ENCODE measurements at regions not wholly inside any gene's neighbourhood (a gene's known extent, or its start where the extent isn't known, plus 50 kb on each side); places are given as distances from the start of the nearest gene placed in this dataset.

GRCh38 chr20:12591949-12592470, 416.8 kb upstream of the SPTLC3 start:
- Histone ChIP-seq H3K4me1 (ENCODE audit: control insufficient read depth, insufficient read depth, low read length) (no peaks in the 10 kb centered on the region), H3K27me3 (ENCODE audit: control insufficient read depth, insufficient read depth, low read length) (no peaks in the 10 kb centered on the region), H3K4me3 (ENCODE audit: low read length) (no peak overlapping the region), H3K36me3 (ENCODE audit: control insufficient read depth, insufficient read depth, low read length) (no peaks in the 10 kb centered on the region), H3K27ac (ENCODE audit: low read length) (no peak overlapping the region), H3K9me3 (ENCODE audit: control insufficient read depth, low read depth, low read length) (no peaks in the 10 kb centered on the region)
- no peak for DNase-seq
- no CpG with 5 or more reads among the region's 1 CpG for WGBS (ENCODE audit: insufficient coverage, low lambda C conversion rate)

- Histone ChIP-seq H3K4me1 (ENCODE audit: control insufficient read depth, insufficient read depth, low read length) (no peaks in the 10 kb centered on the region), H3K9me3 (ENCODE audit: control insufficient read depth, low read depth, low read length) (no peaks in the 10 kb centered on the region), H3K36me3 (ENCODE audit: control insufficient read depth, insufficient read depth, low read length) (no peaks in the 10 kb centered on the region), H3K4me3 (ENCODE audit: low read length) (no peak overlapping the region), H3K27me3 (ENCODE audit: control insufficient read depth, insufficient read depth, low read length) (no peaks in the 10 kb centered on the region), H3K27ac (ENCODE audit: low read length) (no peak overlapping the region)
- DNase-seq: no peak
- no CpG with 5 or more reads among the region's 4 CpGs for WGBS (ENCODE audit: insufficient coverage, low lambda C conversion rate)
These were observed 416.0 kb upstream of the SPTLC3 start for GRCh38 chr20:12592756-12593155.

- Histone ChIP-seq H3K4me1 (ENCODE audit: control insufficient read depth, insufficient read depth, low read length) (no peaks in the 10 kb centered on the region), H3K9me3 (ENCODE audit: control insufficient read depth, low read depth, low read length) (no peaks in the 10 kb centered on the region), H3K27me3 (ENCODE audit: control insufficient read depth, insufficient read depth, low read length) (no peaks in the 10 kb centered on the region), H3K36me3 (ENCODE audit: control insufficient read depth, insufficient read depth, low read length) (no peaks in the 10 kb centered on the region), H3K4me3 (ENCODE audit: low read length) (no peak overlapping the region), H3K27ac (ENCODE audit: low read length) (no peak overlapping the region)
- no peak for DNase-seq
- WGBS (ENCODE audit: insufficient coverage, low lambda C conversion rate): no CpG with 5 or more reads among the region's 5 CpGs
These were observed 415.4 kb upstream of the SPTLC3 start for GRCh38 chr20:12593342-12593873.

GRCh38 chr20:12594410-12595088, 414.2 kb upstream of the SPTLC3 start:
- Histone ChIP-seq H3K4me1 (ENCODE audit: control insufficient read depth, insufficient read depth, low read length) (no peaks in the 10 kb centered on the region), H3K9me3 (ENCODE audit: control insufficient read depth, low read depth, low read length) (no peaks in the 10 kb centered on the region), H3K36me3 (ENCODE audit: control insufficient read depth, insufficient read depth, low read length) (no peaks in the 10 kb centered on the region), H3K27me3 (ENCODE audit: control insufficient read depth, insufficient read depth, low read length) (no peaks in the 10 kb centered on the region), H3K27ac (ENCODE audit: low read length) (no peak overlapping the region), H3K4me3 (ENCODE audit: low read length) (no peak overlapping the region)
- no peak for DNase-seq
- no CpG with 5 or more reads among the region's 2 CpGs for WGBS (ENCODE audit: insufficient coverage, low lambda C conversion rate)

- no peak for DNase-seq
- no CpG with 5 or more reads among the region's 2 CpGs for WGBS (ENCODE audit: insufficient coverage, low lambda C conversion rate)
- no peaks in the 10 kb centered on the region for H3K27me3 ChIP-seq (ENCODE audit: control insufficient read depth, insufficient read depth, low read length)
- no peak overlapping the region for H3K4me3 ChIP-seq (ENCODE audit: low read length)
- H3K36me3 ChIP-seq (ENCODE audit: control insufficient read depth, insufficient read depth, low read length): no peaks in the 10 kb centered on the region
- H3K9me3 ChIP-seq (ENCODE audit: control insufficient read depth, low read depth, low read length): no peaks in the 10 kb centered on the region
- no peaks in the 10 kb centered on the region for H3K4me1 ChIP-seq (ENCODE audit: control insufficient read depth, insufficient read depth, low read length)
- H3K27ac ChIP-seq (ENCODE audit: low read length): no peak overlapping the region
These were observed 412.9 kb upstream of the SPTLC3 start for GRCh38 chr20:12595841-12596240.

GRCh38 chr20:12596863-12597262, 411.9 kb upstream of the SPTLC3 start:
- no peaks in the 10 kb centered on the region for H3K36me3 ChIP-seq (ENCODE audit: control insufficient read depth, insufficient read depth, low read length)
- 100% methylated on average over 1 of the region's 2 CpGs for WGBS (ENCODE audit: insufficient coverage, low lambda C conversion rate)
- no peak overlapping the region for H3K27ac ChIP-seq (ENCODE audit: low read length)
- no peaks in the 10 kb centered on the region for H3K9me3 ChIP-seq (ENCODE audit: control insufficient read depth, low read depth, low read length)
- DNase-seq: no peak
- H3K27me3 ChIP-seq (ENCODE audit: control insufficient read depth, insufficient read depth, low read length): no peaks in the 10 kb centered on the region
- H3K4me1 ChIP-seq (ENCODE audit: control insufficient read depth, insufficient read depth, low read length): no peaks in the 10 kb centered on the region
- no peak overlapping the region for H3K4me3 ChIP-seq (ENCODE audit: low read length)

- no peaks in the 10 kb centered on the region for H3K27me3 ChIP-seq (ENCODE audit: control insufficient read depth, insufficient read depth, low read length)
- WGBS (ENCODE audit: insufficient coverage, low lambda C conversion rate): 100% methylated on average over 1 of the region's 3 CpGs
- no peaks in the 10 kb centered on the region for H3K9me3 ChIP-seq (ENCODE audit: control insufficient read depth, low read depth, low read length)
- H3K27ac ChIP-seq (ENCODE audit: low read length): no peak overlapping the region
- no peak for DNase-seq
- no peaks in the 10 kb centered on the region for H3K4me1 ChIP-seq (ENCODE audit: control insufficient read depth, insufficient read depth, low read length)
- no peak overlapping the region for H3K4me3 ChIP-seq (ENCODE audit: low read length)
- H3K36me3 ChIP-seq (ENCODE audit: control insufficient read depth, insufficient read depth, low read length): no peaks in the 10 kb centered on the region
These were observed 411.2 kb upstream of the SPTLC3 start for GRCh38 chr20:12597551-12597950.

GRCh38 chr20:12598894-12599293, 409.9 kb upstream of the SPTLC3 start:
- DNase-seq: no peak
- no CpG with 5 or more reads among the region's 3 CpGs for WGBS (ENCODE audit: insufficient coverage, low lambda C conversion rate)
- H3K4me3 ChIP-seq (ENCODE audit: low read length): no peak overlapping the region

GRCh38 chr20:12599494-12599893, 409.3 kb upstream of the SPTLC3 start:
- Histone ChIP-seq H3K27ac (ENCODE audit: low read length) (no peak overlapping the region), H3K36me3 (ENCODE audit: control insufficient read depth, insufficient read depth, low read length) (no peaks in the 10 kb centered on the region), H3K4me1 (ENCODE audit: control insufficient read depth, insufficient read depth, low read length) (no peaks in the 10 kb centered on the region), H3K4me3 (ENCODE audit: low read length) (no peak overlapping the region), H3K9me3 (ENCODE audit: control insufficient read depth, low read depth, low read length) (no peaks in the 10 kb centered on the region), H3K27me3 (ENCODE audit: control insufficient read depth, insufficient read depth, low read length) (no peaks in the 10 kb centered on the region)
- no peak for DNase-seq

More at GRCh38 chr20:12598894-12599293, 409.9 kb upstream of the SPTLC3 start:
- Histone ChIP-seq H3K9me3 (ENCODE audit: control insufficient read depth, low read depth, low read length) (no peaks in the 10 kb centered on the region), H3K27ac (ENCODE audit: low read length) (no peak overlapping the region), H3K36me3 (ENCODE audit: control insufficient read depth, insufficient read depth, low read length) (no peaks in the 10 kb centered on the region), H3K4me1 (ENCODE audit: control insufficient read depth, insufficient read depth, low read length) (no peaks in the 10 kb centered on the region), H3K27me3 (ENCODE audit: control insufficient read depth, insufficient read depth, low read length) (no peaks in the 10 kb centered on the region)

- no CpG with 5 or more reads among the region's 2 CpGs for WGBS (ENCODE audit: insufficient coverage, low lambda C conversion rate)
- H3K4me1 ChIP-seq (ENCODE audit: control insufficient read depth, insufficient read depth, low read length): no peaks in the 10 kb centered on the region
- H3K9me3 ChIP-seq (ENCODE audit: control insufficient read depth, low read depth, low read length): no peaks in the 10 kb centered on the region
- H3K36me3 ChIP-seq (ENCODE audit: control insufficient read depth, insufficient read depth, low read length): no peaks in the 10 kb centered on the region
- DNase-seq: no peak
- H3K27me3 ChIP-seq (ENCODE audit: control insufficient read depth, insufficient read depth, low read length): no peaks in the 10 kb centered on the region
- no peak overlapping the region for H3K27ac ChIP-seq (ENCODE audit: low read length)
- H3K4me3 ChIP-seq (ENCODE audit: low read length): no peak overlapping the region
These were observed 403.0 kb upstream of the SPTLC3 start for GRCh38 chr20:12605751-12606150.

GRCh38 chr20:12610871-12611270, 397.9 kb upstream of the SPTLC3 start:
- Histone ChIP-seq H3K27ac (ENCODE audit: low read length) (no peak overlapping the region), H3K36me3 (ENCODE audit: control insufficient read depth, insufficient read depth, low read length) (no peaks in the 10 kb centered on the region), H3K4me3 (ENCODE audit: low read length) (no peak overlapping the region), H3K4me1 (ENCODE audit: control insufficient read depth, insufficient read depth, low read length) (no peaks in the 10 kb centered on the region), H3K27me3 (ENCODE audit: control insufficient read depth, insufficient read depth, low read length) (no peaks in the 10 kb centered on the region), H3K9me3 (ENCODE audit: control insufficient read depth, low read depth, low read length) (no peaks in the 10 kb centered on the region)
- 64% methylated on average over 1 of the region's 1 CpG for WGBS (ENCODE audit: insufficient coverage, low lambda C conversion rate)
- DNase-seq: no peak

Measured in large intestine (tissue), 3 donors.